ENCODE measurements at regions not wholly inside any gene's neighbourhood (a gene's known extent, or its start where the extent isn't known, plus 50 kb on each side); places are given as distances from the start of the nearest gene placed in this dataset.

- no peaks in the 10 kb centered on the region for H3K27me3 ChIP-seq (ENCODE audit: control insufficient read depth, insufficient read depth, low read length)
- H3K4me1 ChIP-seq (ENCODE audit: control insufficient read depth, insufficient read depth, low read length), result no peaks in the 10 kb centered on the region
- H3K9me3 ChIP-seq (ENCODE audit: control insufficient read depth, insufficient read depth, low read depth, low read length), result no peaks in the 10 kb centered on the region
- no peaks in the 10 kb centered on the region for H3K36me3 ChIP-seq (ENCODE audit: control insufficient read depth, insufficient read depth, low read length)
- H3K27ac ChIP-seq (ENCODE audit: low read depth, low read length), result no peak overlapping the region
- no peak overlapping the region for H3K4me3 ChIP-seq (ENCODE audit: low read depth, low read length)
- H3K9ac ChIP-seq (ENCODE audit: low read length), result no peak overlapping the region
Observed at GRCh38 chr13:64992314-64992713, 2237.8 kb downstream of the PCDH9 start.

DNA sequence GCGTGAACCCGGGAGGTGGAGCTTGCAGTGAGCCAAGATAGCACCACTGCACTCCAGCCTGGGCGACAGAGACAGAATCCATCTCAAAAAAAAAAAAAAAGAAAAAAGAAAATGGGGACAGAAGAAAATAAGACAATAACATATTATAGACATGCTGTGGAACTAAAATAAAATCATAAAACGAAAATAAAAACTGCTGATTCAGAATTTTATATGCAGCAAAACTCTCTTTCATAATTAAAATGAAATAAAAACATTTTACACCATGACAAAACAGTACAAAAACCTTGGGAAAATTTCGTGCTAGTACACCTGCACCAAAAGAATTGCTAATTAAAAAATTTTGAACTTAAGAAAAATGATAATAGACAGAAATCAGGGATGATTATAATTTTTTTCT lies 2245.1 kb downstream of the PCDH9 start:
- no peaks in the 10 kb centered on the region for H3K27me3 ChIP-seq (ENCODE audit: control insufficient read depth, insufficient read depth, low read length)
- H3K27ac ChIP-seq (ENCODE audit: low read depth, low read length), result no peak overlapping the region
- no peaks in the 10 kb centered on the region for H3K36me3 ChIP-seq (ENCODE audit: control insufficient read depth, insufficient read depth, low read length)
- no peak overlapping the region for H3K4me3 ChIP-seq (ENCODE audit: low read depth, low read length)
- H3K9ac ChIP-seq (ENCODE audit: low read length), result no peak overlapping the region
- H3K4me1 ChIP-seq (ENCODE audit: control insufficient read depth, insufficient read depth, low read length), result no peaks in the 10 kb centered on the region
- H3K9me3 ChIP-seq (ENCODE audit: control insufficient read depth, insufficient read depth, low read depth, low read length), result no peaks in the 10 kb centered on the region

DNA sequence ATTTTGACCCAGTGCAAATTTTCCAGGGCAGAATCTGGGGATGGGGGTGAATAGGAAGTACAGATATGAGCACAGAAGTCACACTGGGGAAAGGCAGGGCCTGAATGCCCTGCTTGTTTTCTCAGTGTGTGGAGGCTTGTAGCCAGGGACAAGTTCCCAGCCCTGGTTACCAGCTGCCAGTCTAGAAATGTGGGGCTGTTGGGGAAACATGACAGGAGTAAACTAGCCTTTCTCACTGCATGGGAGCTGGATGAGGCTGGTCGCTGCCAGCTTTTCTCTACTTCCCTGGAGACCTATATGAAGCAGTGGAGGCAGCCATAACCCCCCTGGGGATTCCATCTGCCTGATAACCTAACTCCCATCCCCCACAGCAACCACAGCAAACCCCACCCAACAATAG lies 2267.7 kb downstream of the PCDH9 start:
- H3K4me3 ChIP-seq (ENCODE audit: low read depth, low read length), result no peak overlapping the region
- no peak overlapping the region for H3K9ac ChIP-seq (ENCODE audit: low read length)
- H3K36me3 ChIP-seq (ENCODE audit: control insufficient read depth, insufficient read depth, low read length), result no peaks in the 10 kb centered on the region
- no peaks in the 10 kb centered on the region for H3K27me3 ChIP-seq (ENCODE audit: control insufficient read depth, insufficient read depth, low read length)
- H3K27ac ChIP-seq (ENCODE audit: low read depth, low read length), result no peak overlapping the region
- no peaks in the 10 kb centered on the region for H3K9me3 ChIP-seq (ENCODE audit: control insufficient read depth, insufficient read depth, low read depth, low read length)
- H3K4me1 ChIP-seq (ENCODE audit: control insufficient read depth, insufficient read depth, low read length), result no peaks in the 10 kb centered on the region

GRCh38 chr13:64959276-64959675 lies 2270.9 kb downstream of the PCDH9 start:
- H3K27ac ChIP-seq (ENCODE audit: low read depth, low read length), result no peak overlapping the region

GRCh38 chr13:64958106-64958505 lies 2272.0 kb downstream of the PCDH9 start:
- Histone ChIP-seq H3K36me3 (ENCODE audit: control insufficient read depth, insufficient read depth, low read length) (no peaks in the 10 kb centered on the region), H3K4me3 (ENCODE audit: low read depth, low read length) (no peak overlapping the region), H3K4me1 (ENCODE audit: control insufficient read depth, insufficient read depth, low read length) (no peaks in the 10 kb centered on the region), H3K9ac (ENCODE audit: low read length) (no peak overlapping the region), H3K27ac (ENCODE audit: low read depth, low read length) (no peak overlapping the region), H3K9me3 (ENCODE audit: control insufficient read depth, insufficient read depth, low read depth, low read length) (no peaks in the 10 kb centered on the region), H3K27me3 (ENCODE audit: control insufficient read depth, insufficient read depth, low read length) (no peaks in the 10 kb centered on the region)

More at GRCh38 chr13:64959276-64959675, 2270.9 kb downstream of the PCDH9 start:
- H3K27me3 ChIP-seq (ENCODE audit: control insufficient read depth, insufficient read depth, low read length), result no peaks in the 10 kb centered on the region
- H3K9ac ChIP-seq (ENCODE audit: low read length), result no peak overlapping the region
- H3K9me3 ChIP-seq (ENCODE audit: control insufficient read depth, insufficient read depth, low read depth, low read length), result no peaks in the 10 kb centered on the region
- no peaks in the 10 kb centered on the region for H3K4me1 ChIP-seq (ENCODE audit: control insufficient read depth, insufficient read depth, low read length)
- H3K4me3 ChIP-seq (ENCODE audit: low read depth, low read length), result no peak overlapping the region
- no peaks in the 10 kb centered on the region for H3K36me3 ChIP-seq (ENCODE audit: control insufficient read depth, insufficient read depth, low read length)

GRCh38 chr13:64938660-64939059 lies 2291.5 kb downstream of the PCDH9 start:
- no peak overlapping the region for H3K27ac ChIP-seq (ENCODE audit: low read depth, low read length)
- no peaks in the 10 kb centered on the region for H3K4me1 ChIP-seq (ENCODE audit: control insufficient read depth, insufficient read depth, low read length)
- H3K36me3 ChIP-seq (ENCODE audit: control insufficient read depth, insufficient read depth, low read length), result no peaks in the 10 kb centered on the region
- no peak overlapping the region for H3K9ac ChIP-seq (ENCODE audit: low read length)
- H3K27me3 ChIP-seq (ENCODE audit: control insufficient read depth, insufficient read depth, low read length), result no peaks in the 10 kb centered on the region
- no peaks in the 10 kb centered on the region for H3K9me3 ChIP-seq (ENCODE audit: control insufficient read depth, insufficient read depth, low read depth, low read length)
- H3K4me3 ChIP-seq (ENCODE audit: low read depth, low read length), result no peak overlapping the region

GRCh38 chr13:64937302-64937701 lies 2292.8 kb downstream of the PCDH9 start:
- H3K36me3 ChIP-seq (ENCODE audit: control insufficient read depth, insufficient read depth, low read length), result no peaks in the 10 kb centered on the region
- H3K4me3 ChIP-seq (ENCODE audit: low read depth, low read length), result no peak overlapping the region
- H3K9me3 ChIP-seq (ENCODE audit: control insufficient read depth, insufficient read depth, low read depth, low read length), result no peaks in the 10 kb centered on the region
- H3K9ac ChIP-seq (ENCODE audit: low read length), result no peak overlapping the region
- H3K4me1 ChIP-seq (ENCODE audit: control insufficient read depth, insufficient read depth, low read length), result no peaks in the 10 kb centered on the region
- H3K27ac ChIP-seq (ENCODE audit: low read depth, low read length), result no peak overlapping the region
- no peaks in the 10 kb centered on the region for H3K27me3 ChIP-seq (ENCODE audit: control insufficient read depth, insufficient read depth, low read length)

DNA sequence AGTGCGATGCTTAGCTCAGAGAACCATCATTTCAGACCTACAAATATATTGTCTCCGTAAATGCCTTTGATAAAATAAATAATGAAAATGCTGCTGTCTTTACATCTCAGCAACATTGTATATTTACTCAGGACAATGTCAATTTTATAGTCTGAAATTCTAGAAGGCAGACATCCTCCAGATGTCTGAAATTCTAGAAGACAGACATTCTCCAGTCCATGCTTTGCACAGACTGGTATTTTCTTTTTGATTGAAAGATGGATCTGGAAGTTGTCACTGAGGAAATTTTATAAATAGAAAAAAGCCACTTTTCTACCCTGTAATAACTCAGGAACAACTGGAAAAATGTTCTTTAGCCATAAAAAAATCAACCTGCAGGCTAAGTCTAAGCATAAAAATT lies 2293.3 kb downstream of the PCDH9 start:
- Histone ChIP-seq H3K9ac (ENCODE audit: low read length) (no peak overlapping the region), H3K9me3 (ENCODE audit: control insufficient read depth, insufficient read depth, low read depth, low read length) (no peaks in the 10 kb centered on the region), H3K27ac (ENCODE audit: low read depth, low read length) (no peak overlapping the region), H3K36me3 (ENCODE audit: control insufficient read depth, insufficient read depth, low read length) (no peaks in the 10 kb centered on the region), H3K4me3 (ENCODE audit: low read depth, low read length) (no peak overlapping the region), H3K4me1 (ENCODE audit: control insufficient read depth, insufficient read depth, low read length) (no peaks in the 10 kb centered on the region), H3K27me3 (ENCODE audit: control insufficient read depth, insufficient read depth, low read length) (no peaks in the 10 kb centered on the region)

- Histone ChIP-seq H3K27me3 (ENCODE audit: control insufficient read depth, insufficient read depth, low read length) (no peaks in the 10 kb centered on the region), H3K4me1 (ENCODE audit: control insufficient read depth, insufficient read depth, low read length) (no peaks in the 10 kb centered on the region), H3K27ac (ENCODE audit: low read depth, low read length) (no peak overlapping the region), H3K36me3 (ENCODE audit: control insufficient read depth, insufficient read depth, low read length) (no peaks in the 10 kb centered on the region), H3K9ac (ENCODE audit: low read length) (no peak overlapping the region), H3K9me3 (ENCODE audit: control insufficient read depth, insufficient read depth, low read depth, low read length) (no peaks in the 10 kb centered on the region), H3K4me3 (ENCODE audit: low read depth, low read length) (no peak overlapping the region)
Observed at GRCh38 chr13:64935441-64935840, 2294.7 kb downstream of the PCDH9 start.

GRCh38 chr13:64934569-64935362 lies 2295.4 kb downstream of the PCDH9 start:
- no peak overlapping the region for H3K4me3 ChIP-seq (ENCODE audit: low read depth, low read length)
- no peaks in the 10 kb centered on the region for H3K27me3 ChIP-seq (ENCODE audit: control insufficient read depth, insufficient read depth, low read length)
- H3K9me3 ChIP-seq (ENCODE audit: control insufficient read depth, insufficient read depth, low read depth, low read length), result no peaks in the 10 kb centered on the region
- no peak overlapping the region for H3K9ac ChIP-seq (ENCODE audit: low read length)
- H3K27ac ChIP-seq (ENCODE audit: low read depth, low read length), result no peak overlapping the region
- H3K4me1 ChIP-seq (ENCODE audit: control insufficient read depth, insufficient read depth, low read length), result no peaks in the 10 kb centered on the region
- H3K36me3 ChIP-seq (ENCODE audit: control insufficient read depth, insufficient read depth, low read length), result no peaks in the 10 kb centered on the region

DNA sequence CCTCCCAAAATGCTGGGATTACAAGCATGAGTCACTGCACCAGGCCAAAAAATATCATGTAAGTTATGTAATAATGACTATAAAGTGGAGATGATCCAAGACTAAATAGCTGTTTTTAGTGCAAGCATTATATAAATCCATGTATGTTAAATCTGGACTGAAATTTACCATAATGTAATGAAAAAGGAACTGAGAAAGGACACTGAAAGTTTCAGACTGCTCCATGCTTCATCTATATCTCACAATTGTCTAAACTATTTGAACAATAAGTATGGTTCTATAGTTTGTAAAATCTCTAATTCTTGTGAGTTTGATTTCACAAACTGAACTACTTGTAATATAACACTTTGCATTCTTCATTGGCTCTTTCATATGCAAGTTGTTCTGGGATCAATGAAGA lies 2299.5 kb downstream of the PCDH9 start:
- no peaks in the 10 kb centered on the region for H3K9me3 ChIP-seq (ENCODE audit: control insufficient read depth, insufficient read depth, low read depth, low read length)
- H3K9ac ChIP-seq (ENCODE audit: low read length), result no peak overlapping the region
- no peak overlapping the region for H3K4me3 ChIP-seq (ENCODE audit: low read depth, low read length)
- no peak overlapping the region for H3K27ac ChIP-seq (ENCODE audit: low read depth, low read length)
- H3K27me3 ChIP-seq (ENCODE audit: control insufficient read depth, insufficient read depth, low read length), result no peaks in the 10 kb centered on the region
- no peaks in the 10 kb centered on the region for H3K36me3 ChIP-seq (ENCODE audit: control insufficient read depth, insufficient read depth, low read length)
- no peaks in the 10 kb centered on the region for H3K4me1 ChIP-seq (ENCODE audit: control insufficient read depth, insufficient read depth, low read length)
